ENCODE measurements at regions not wholly inside any gene's neighbourhood (a gene's known extent, or its start where the extent isn't known, plus 50 kb on each side); places are given as distances from the start of the nearest gene placed in this dataset.

DNA sequence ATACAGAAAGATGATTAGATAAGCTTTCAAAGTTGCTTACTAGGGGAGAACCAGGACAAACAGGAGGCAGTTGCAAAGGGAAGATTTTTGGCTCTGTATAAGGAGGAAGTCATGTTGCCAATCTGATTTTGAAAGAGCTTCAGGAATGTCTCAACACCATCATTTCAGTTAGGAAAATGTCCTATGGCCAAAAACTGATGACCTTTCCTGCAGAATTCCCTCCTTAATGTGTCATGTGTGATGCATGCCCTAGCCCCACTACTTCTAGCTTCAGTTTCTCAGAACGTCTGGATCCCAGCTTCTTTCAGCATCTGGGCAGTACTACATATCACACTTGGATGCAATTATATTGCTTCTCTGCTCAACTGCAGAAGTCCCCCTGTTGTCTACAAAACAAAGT is 211.5 kb upstream of the NREP start:
- intact Hi-C loops (cut with micrococcal nuclease; ENCODE audit: unreplicated experiment): no loop called here
- no peaks in the 10 kb centered on the region for H3K4me1 ChIP-seq (ENCODE audit: insufficient read depth, low read length, poor library complexity, severe bottlenecking)
- no peak overlapping the region for H3K27ac ChIP-seq (ENCODE audit: low read depth, low read length, poor library complexity, severe bottlenecking)
- H3K36me3 ChIP-seq (ENCODE audit: insufficient read depth, low read length, poor library complexity, severe bottlenecking): no peaks in the 10 kb centered on the region
- no peak overlapping the region for H3K4me3 ChIP-seq (ENCODE audit: low read depth, low read length, poor library complexity, severe bottlenecking)
- TF ChIP-seq, protein P1, sequence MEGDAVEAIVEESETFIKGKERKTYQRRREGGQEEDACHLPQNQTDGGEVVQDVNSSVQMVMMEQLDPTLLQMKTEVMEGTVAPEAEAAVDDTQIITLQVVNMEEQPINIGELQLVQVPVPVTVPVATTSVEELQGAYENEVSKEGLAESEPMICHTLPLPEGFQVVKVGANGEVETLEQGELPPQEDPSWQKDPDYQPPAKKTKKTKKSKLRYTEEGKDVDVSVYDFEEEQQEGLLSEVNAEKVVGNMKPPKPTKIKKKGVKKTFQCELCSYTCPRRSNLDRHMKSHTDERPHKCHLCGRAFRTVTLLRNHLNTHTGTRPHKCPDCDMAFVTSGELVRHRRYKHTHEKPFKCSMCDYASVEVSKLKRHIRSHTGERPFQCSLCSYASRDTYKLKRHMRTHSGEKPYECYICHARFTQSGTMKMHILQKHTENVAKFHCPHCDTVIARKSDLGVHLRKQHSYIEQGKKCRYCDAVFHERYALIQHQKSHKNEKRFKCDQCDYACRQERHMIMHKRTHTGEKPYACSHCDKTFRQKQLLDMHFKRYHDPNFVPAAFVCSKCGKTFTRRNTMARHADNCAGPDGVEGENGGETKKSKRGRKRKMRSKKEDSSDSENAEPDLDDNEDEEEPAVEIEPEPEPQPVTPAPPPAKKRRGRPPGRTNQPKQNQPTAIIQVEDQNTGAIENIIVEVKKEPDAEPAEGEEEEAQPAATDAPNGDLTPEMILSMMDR (conservative IDR thresholded peaks at IDR 0.05; ENCODE audit: low read depth, low read length): no peak
- no peak for TF ChIP-seq EZH2 (IDR thresholded peaks at IDR 0.05; ENCODE audit: borderline replicate concordance, low read depth, low read length, poor library complexity, severe bottlenecking)
- ChIA-PET POLR2A (ENCODE audit: low non-redundant PET) (no interaction called here), CTCF (no interaction called here)
- H3K27me3 ChIP-seq (replicated peaks; ENCODE audit: insufficient read depth, low read depth, low read length, poor library complexity): peaks cover 10% of the 10 kb centered on the region
- BruUV-seq (replicated peaks): no TSS peak
- H3K9me3 ChIP-seq (ENCODE audit: low read depth, low read length, poor library complexity, severe bottlenecking): no peaks in the 10 kb centered on the region
- DNase-seq (ENCODE audit: low spot score): no peak

DNA sequence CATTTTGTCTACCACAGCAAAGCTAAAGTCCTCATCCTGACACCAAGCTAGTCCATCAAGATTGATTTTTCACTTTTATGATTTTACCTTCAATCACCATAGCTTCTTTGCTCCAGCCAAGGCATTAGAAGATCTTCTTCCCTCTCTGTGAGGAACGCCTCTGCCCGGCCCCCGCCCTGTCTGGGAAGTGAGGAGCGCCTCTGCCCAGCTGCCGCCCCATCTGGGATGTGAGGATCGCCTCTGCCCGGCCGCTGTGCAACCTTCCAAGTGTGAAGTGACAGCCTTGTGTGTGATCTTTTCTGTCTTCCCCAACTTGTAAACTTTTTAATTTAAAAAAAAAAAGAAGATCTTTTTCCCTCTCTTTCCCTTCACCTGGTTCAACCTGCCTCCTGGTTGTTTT is 210.5 kb upstream of the NREP start:
- Histone ChIP-seq H3K27me3 (replicated peaks; ENCODE audit: insufficient read depth, low read depth, low read length, poor library complexity) (peaks cover under 1% of the 10 kb centered on the region), H3K9me3 (ENCODE audit: low read depth, low read length, poor library complexity, severe bottlenecking) (no peaks in the 10 kb centered on the region), H3K4me3 (ENCODE audit: low read depth, low read length, poor library complexity, severe bottlenecking) (no peak overlapping the region), H3K27ac (ENCODE audit: low read depth, low read length, poor library complexity, severe bottlenecking) (no peak overlapping the region), H3K4me1 (ENCODE audit: insufficient read depth, low read length, poor library complexity, severe bottlenecking) (no peaks in the 10 kb centered on the region), H3K36me3 (ENCODE audit: insufficient read depth, low read length, poor library complexity, severe bottlenecking) (no peaks in the 10 kb centered on the region)
- intact Hi-C loops (cut with micrococcal nuclease; ENCODE audit: unreplicated experiment): no loop called here
- ChIA-PET POLR2A (ENCODE audit: low non-redundant PET) (no interaction called here), CTCF (no interaction called here)
- no peak for DNase-seq (ENCODE audit: low spot score)
- TF ChIP-seq, protein P1 (conservative IDR thresholded peaks at IDR 0.05; ENCODE audit: low read depth, low read length): no peak
- TF ChIP-seq EZH2 (IDR thresholded peaks at IDR 0.05; ENCODE audit: borderline replicate concordance, low read depth, low read length, poor library complexity, severe bottlenecking): no peak
- no TSS peak for BruUV-seq (replicated peaks)

DNA sequence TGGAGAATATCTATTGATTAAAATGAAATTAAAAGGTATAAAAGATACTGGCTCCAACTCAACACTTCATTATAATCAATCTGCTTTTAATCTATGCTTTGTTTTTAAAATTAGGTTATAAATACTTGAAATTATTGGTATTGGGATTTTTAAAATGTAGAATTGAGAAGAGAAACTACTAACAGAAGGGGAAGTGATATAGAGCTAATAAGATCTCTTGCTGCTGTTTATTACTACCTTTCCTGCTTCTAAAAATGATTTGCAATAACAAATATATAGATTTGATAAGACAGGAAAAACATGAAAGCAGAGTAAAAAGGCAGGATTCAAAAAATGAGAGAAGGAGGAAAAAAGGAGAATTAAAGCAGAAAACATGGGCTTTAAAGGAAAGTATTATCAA is 209.3 kb upstream of the NREP start:
- Histone ChIP-seq H3K27ac (ENCODE audit: low read depth, low read length, poor library complexity, severe bottlenecking) (no peak overlapping the region), H3K9me3 (ENCODE audit: low read depth, low read length, poor library complexity, severe bottlenecking) (no peaks in the 10 kb centered on the region), H3K4me3 (ENCODE audit: low read depth, low read length, poor library complexity, severe bottlenecking) (no peak overlapping the region), H3K4me1 (ENCODE audit: insufficient read depth, low read length, poor library complexity, severe bottlenecking) (no peaks in the 10 kb centered on the region), H3K36me3 (ENCODE audit: insufficient read depth, low read length, poor library complexity, severe bottlenecking) (no peaks in the 10 kb centered on the region), H3K27me3 (replicated peaks; ENCODE audit: insufficient read depth, low read depth, low read length, poor library complexity) (no peaks in the 10 kb centered on the region)
- BruUV-seq (replicated peaks): no TSS peak
- intact Hi-C loops (cut with micrococcal nuclease; ENCODE audit: unreplicated experiment): no loop called here
- ChIA-PET POLR2A (ENCODE audit: low non-redundant PET) (no interaction called here), CTCF (no interaction called here)
- no peak for DNase-seq (ENCODE audit: low spot score)
- TF ChIP-seq, protein P1 (conservative IDR thresholded peaks at IDR 0.05; ENCODE audit: low read depth, low read length): no peak
- TF ChIP-seq EZH2 (IDR thresholded peaks at IDR 0.05; ENCODE audit: borderline replicate concordance, low read depth, low read length, poor library complexity, severe bottlenecking): no peak

Data from A673 (cell line).